Neural progenitor cell (in vitro differentiated cells): ENCODE measurements at regions not wholly inside any gene's neighbourhood (a gene's known extent, or its start where the extent isn't known, plus 50 kb on each side); places are given as distances from the start of the nearest gene placed in this dataset.

ENCODE experiments used
- EZH2 ChIP-seq: fragments of 200-600 bp; sonication (generic); IDR thresholded peaks from 2 replicates; pipeline ENCODE4 v1.6.1; 2017; ENCODE audit warnings: antibody characterized with exemption, mild to moderate bottlenecking, moderate library complexity
- EZH2phosphoT487 ChIP-seq: fragments of 200-600 bp; sonication (generic); IDR thresholded peaks from 2 replicates; pipeline ENCODE4 v1.6.1; 2017; ENCODE audit warnings: antibody characterized with exemption
- TF ChIP-seq, protein P1 (sequence below): fragments of 200-600 bp; sonication (generic); IDR thresholded peaks from 2 replicates; pipeline ENCODE4 v1.5.1; 2017; ENCODE audit warnings: antibody characterized with exemption, mild to moderate bottlenecking

DNA sequence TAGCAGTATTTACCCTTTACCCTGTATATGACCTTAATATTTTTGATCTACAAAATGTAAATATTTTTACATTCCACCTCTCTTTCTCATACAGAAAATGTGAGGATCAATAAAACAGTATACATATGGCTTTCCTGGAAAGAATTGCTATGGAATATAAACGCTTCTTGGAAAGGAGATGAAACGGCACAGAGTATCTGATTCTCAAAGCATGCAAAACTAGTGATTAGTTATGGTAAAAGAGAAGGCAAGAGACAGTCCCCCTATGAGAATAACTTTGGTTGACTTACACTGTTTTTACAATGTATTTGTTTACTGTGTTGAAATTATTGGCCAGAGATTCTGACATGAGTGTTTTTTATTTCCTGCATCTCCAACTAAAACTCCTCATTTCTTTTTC is 204.6 kb upstream of the C21orf91 start:
- TF ChIP-seq, protein P1, sequence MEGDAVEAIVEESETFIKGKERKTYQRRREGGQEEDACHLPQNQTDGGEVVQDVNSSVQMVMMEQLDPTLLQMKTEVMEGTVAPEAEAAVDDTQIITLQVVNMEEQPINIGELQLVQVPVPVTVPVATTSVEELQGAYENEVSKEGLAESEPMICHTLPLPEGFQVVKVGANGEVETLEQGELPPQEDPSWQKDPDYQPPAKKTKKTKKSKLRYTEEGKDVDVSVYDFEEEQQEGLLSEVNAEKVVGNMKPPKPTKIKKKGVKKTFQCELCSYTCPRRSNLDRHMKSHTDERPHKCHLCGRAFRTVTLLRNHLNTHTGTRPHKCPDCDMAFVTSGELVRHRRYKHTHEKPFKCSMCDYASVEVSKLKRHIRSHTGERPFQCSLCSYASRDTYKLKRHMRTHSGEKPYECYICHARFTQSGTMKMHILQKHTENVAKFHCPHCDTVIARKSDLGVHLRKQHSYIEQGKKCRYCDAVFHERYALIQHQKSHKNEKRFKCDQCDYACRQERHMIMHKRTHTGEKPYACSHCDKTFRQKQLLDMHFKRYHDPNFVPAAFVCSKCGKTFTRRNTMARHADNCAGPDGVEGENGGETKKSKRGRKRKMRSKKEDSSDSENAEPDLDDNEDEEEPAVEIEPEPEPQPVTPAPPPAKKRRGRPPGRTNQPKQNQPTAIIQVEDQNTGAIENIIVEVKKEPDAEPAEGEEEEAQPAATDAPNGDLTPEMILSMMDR, result no peak
- TF ChIP-seq EZH2 (no peak), EZH2phosphoT487 (no peak)
